GM10248 (cell line): ENCODE measurements at regions not wholly inside any gene's neighbourhood (a gene's known extent, or its start where the extent isn't known, plus 50 kb on each side); places are given as distances from the start of the nearest gene placed in this dataset.

Experiments used
- CTCF ChIA-PET: fragments of 300-600 bp; sonication (Branson Sonifier 250); formaldehyde crosslinking; extraction: SDS; loops from one replicate; lab custom pipeline; 2021; ENCODE audit warnings: antibody characterized with exemption; lab: Yijun Ruan, JAX
- POLR2A ChIA-PET: fragments of 350-650 bp; sonication (Branson Sonifier 250); formaldehyde crosslinking; extraction: SDS; loops from one replicate; lab custom pipeline; 2020; ENCODE audit warnings: antibody characterized with exemption; lab: Yijun Ruan, JAX
- DNase-seq: peaks from one replicate; pipeline ENCODE4 v3.0.0; 2012; ENCODE audit errors: extremely low spot score
- TF ChIP-seq, protein P1 (sequence below): IDR thresholded peaks from 2 replicates; pipeline ENCODE4 v1.5.1; 2012; ENCODE audit warnings: mild to moderate bottlenecking, low read depth; ENCODE audit errors: extremely low read depth, missing control alignments, control extremely low read depth

DNA sequence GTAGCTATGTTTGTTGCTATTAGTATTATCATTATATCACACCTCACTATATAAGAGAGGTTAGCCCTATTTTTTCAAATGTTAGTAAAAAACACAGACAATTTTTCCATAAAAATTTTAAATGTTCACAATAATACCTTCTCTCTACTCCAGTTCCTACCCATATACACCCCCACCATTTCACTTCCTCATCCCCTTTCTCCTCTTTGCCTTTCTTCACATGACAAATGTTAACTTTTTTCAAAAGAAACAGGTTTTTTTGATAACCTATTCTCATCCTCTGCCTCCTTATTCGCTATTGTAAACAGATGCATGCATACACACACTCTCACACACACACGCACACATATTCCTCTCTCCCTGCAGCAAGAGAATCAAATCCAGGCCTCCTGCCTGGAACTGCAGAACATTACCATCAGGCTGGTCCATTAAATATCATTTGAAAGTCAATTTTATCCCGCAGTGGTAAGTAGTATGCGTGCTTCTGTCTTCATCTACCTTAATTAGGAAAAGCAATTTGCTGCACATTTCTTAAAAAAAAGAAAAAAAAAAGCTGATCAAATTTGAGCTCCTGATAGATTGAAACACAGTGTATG is 55.5 kb downstream of the MID1IP1 start:
- no peak for DNase-seq
- ChIA-PET POLR2A (no interaction called here), CTCF (no interaction called here)
- TF ChIP-seq, protein P1, sequence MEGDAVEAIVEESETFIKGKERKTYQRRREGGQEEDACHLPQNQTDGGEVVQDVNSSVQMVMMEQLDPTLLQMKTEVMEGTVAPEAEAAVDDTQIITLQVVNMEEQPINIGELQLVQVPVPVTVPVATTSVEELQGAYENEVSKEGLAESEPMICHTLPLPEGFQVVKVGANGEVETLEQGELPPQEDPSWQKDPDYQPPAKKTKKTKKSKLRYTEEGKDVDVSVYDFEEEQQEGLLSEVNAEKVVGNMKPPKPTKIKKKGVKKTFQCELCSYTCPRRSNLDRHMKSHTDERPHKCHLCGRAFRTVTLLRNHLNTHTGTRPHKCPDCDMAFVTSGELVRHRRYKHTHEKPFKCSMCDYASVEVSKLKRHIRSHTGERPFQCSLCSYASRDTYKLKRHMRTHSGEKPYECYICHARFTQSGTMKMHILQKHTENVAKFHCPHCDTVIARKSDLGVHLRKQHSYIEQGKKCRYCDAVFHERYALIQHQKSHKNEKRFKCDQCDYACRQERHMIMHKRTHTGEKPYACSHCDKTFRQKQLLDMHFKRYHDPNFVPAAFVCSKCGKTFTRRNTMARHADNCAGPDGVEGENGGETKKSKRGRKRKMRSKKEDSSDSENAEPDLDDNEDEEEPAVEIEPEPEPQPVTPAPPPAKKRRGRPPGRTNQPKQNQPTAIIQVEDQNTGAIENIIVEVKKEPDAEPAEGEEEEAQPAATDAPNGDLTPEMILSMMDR = no peak

DNA sequence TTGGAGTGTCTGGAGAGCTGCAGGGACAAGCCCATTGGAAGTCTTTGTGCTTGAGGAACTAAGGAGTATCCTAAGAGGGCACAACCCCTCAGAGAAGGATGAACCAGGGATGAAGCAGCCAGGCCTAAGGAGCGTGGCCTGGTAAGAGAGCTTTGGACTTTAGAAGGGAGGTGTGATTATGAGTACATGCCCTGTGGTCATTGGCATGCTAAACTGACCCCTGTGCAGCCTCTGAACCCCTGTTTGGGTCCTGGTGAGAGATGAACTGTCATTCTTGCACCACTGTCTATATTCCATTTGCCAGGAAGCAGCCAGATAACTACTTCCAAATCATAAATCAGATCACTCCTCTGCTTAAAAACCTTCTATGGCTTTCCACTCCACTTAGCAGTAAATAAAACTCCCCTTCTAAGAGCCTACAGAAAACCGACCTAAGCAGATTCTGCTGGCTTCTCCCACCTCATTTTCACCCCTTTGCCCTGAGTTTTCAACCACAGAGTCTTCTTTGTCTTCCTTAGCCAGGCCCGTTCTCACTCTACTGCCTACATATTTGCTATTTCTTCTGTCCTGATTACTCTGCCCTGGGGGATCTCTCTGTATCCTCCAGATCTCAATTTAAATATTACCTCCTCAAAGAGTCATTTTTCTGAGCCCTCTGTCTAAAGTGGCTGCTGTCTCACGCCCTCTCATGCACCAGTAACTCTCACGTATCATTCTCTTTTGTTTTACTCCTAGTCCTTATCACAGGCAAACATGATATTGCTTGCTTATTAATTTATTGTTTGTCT is 56.7 kb downstream of the MID1IP1 start:
- ChIA-PET POLR2A (no interaction called here), CTCF (no interaction called here)
- TF ChIP-seq, protein P1 = no peak
- no peak for DNase-seq

DNA sequence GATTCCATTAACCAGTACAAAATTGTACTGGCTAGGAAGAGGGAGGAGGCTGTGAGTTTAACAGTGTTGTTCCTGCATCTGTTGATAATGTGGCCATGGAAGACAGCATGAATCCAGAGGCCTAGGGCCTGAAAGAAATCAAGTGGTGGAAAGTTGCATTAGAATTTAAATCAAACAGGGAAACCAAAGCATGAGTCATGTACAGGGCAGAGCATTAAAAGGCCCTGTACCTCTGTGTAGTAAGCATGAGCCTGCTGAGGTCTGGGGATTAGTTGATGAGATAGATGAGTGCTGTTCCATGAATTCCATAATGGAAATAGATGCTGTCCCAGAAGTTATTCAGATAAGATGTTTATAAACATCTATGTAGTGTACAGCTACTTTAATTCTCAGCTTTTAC is 58.3 kb downstream of the MID1IP1 start:
- ChIA-PET CTCF (no interaction called here), POLR2A (no interaction called here)
- TF ChIP-seq, protein P1 = no peak
- no peak for DNase-seq

DNA sequence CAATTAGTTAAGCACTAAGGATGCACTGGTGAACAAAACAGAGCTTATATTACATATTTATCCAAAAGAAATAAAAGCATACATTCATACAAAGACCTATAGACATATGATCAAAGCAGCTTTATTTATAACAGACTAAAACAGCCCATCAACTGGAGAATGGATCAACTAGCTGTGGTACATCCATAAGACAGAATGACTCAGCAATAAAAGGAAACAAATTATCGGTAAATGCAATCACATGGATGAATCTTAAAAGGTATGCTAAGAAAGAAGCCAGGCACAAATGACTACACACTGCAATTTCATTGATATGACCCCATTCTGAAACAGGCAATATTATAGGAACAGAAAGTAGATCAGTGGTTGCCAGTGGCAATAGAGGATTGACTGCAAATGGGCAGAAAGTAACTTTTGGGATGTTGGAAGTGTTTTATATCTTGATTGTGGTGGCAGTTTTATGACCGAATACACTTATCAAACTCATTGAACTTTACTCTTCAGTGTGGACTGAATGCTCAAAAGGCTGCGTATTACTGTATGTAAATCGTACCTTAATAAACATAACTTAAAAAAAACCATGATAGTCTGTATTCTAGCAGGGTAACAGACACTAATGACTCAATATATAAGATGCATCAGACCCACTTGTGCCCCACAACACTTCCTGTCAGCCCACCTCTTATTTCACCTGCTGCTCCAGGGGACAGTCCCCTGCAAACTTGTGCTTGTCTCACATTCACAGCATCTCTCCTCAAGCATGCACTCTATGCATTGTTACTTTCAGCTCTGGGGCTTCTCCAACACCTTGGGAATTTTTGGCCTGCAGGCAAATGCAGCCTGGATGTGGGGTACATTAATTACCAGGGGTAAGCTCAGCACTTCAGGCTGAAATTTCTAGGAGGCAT is 59.1 kb downstream of the MID1IP1 start:
- CTCF ChIA-PET = no interaction called here
- POLR2A ChIA-PET = no interaction called here
- TF ChIP-seq, protein P1 = no peak
- DNase-seq = no peak

DNA sequence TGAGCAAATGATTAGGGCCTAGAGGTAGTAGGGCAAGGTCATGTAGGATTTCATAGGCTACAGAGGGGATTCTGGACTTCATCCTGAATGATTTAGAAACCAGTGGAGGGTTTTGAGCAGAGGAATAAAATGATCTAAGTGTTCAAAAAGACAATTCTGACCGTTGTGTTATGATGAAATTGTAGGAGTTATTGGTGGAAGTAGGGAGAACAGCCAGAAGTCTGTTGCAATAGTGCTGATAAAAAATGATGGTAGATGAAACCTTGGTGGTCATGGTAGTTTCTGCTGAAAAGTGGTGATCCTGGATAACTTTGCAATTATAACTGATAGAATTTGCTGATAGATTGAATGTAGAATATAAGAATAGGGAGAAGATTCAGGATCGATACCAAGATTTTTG is 60.2 kb downstream of the MID1IP1 start:
- DNase-seq = no peak
- TF ChIP-seq, protein P1 = no peak
- POLR2A ChIA-PET = no interaction called here
- CTCF ChIA-PET = no interaction called here

DNA sequence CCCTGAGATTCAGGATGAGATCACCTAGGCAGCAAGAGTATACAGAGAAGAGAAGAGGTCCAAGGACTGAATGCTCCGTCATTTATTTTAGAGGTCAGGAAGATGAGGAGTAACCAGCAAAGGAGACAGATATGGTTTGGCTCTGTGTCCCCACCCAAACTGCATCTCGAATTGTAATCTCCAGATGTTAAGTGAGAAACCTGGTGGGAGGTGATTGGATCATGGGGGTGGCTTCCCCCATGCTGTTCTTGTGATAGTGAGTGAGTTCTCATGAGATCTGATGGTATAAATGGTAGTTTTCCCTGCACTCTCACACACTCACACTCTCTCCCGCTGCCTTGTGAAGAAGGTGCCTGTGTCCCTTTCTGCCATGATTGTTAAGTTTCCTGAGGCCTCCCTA is 60.8 kb downstream of the MID1IP1 start:
- ChIA-PET CTCF (no interaction called here), POLR2A (no interaction called here)

More for the DNA sequence above, 60.8 kb downstream of the MID1IP1 start:
- TF ChIP-seq, protein P1 = no peak
- no peak for DNase-seq
